Left ventricle myocardium inferior (tissue), 1 donor: ENCODE measurements at regions not wholly inside any gene's neighbourhood (a gene's known extent, or its start where the extent isn't known, plus 50 kb on each side); places are given as distances from the start of the nearest gene placed in this dataset.

Experiments
- DNase-seq: peaks from one replicate; pipeline ENCODE4 v3.0.0-alpha.2; 2020
- H3K27ac ChIP-seq: fragments of 200-600 bp; replicated peaks from 2 replicates; pipeline ENCODE4 v1.8.0; 2021
- H3K27me3 ChIP-seq: fragments of 200-600 bp; 2 replicates; pipeline ENCODE4 v1.8.0; 2021; ENCODE audit warnings: low read depth
- H3K36me3 ChIP-seq: fragments of 200-600 bp; 2 replicates; pipeline ENCODE4 v1.8.0; 2021
- H3K4me1 ChIP-seq: fragments of 200-600 bp; 2 replicates; pipeline ENCODE4 v1.8.0; 2021
- H3K4me3 ChIP-seq: fragments of 200-600 bp; 2 replicates; pipeline ENCODE4 v1.8.0; 2021; ENCODE audit warnings: mild to moderate bottlenecking, moderate library complexity
- H3K9me3 ChIP-seq: fragments of 200-600 bp; replicated peaks from 2 replicates; pipeline ENCODE4 v1.8.0; 2021
- CTCF ChIP-seq: fragments of 200-600 bp; IDR thresholded peaks from 2 replicates; pipeline ENCODE4 v1.8.0; 2021; ENCODE audit warnings: antibody characterized with exemption, mild to moderate bottlenecking, borderline replicate concordance
- intact Hi-C: fragments of 100-400 bp; cut with micrococcal nuclease; formaldehyde crosslinking; loops from one replicate; pipeline ENCODE4 v1.11.0; 2022
- donor health status: DM: no; HTN: yes; CAD: no; lungs with severe emphysema.

GRCh38 chr17:73703192-73703591 is 58.9 kb upstream of the SDK2 start:
- Histone ChIP-seq H3K4me1 (no peaks in the 10 kb centered on the region), H3K9me3 (peaks cover 13% of the 10 kb centered on the region), H3K4me3 (no peak overlapping the region), H3K27ac (no peak overlapping the region), H3K27me3 (peaks cover 85% of the 10 kb centered on the region), H3K36me3 (no peaks in the 10 kb centered on the region)
- no peak for TF ChIP-seq CTCF
- no peak for DNase-seq
- intact Hi-C loops, result no loop called here

- Histone ChIP-seq H3K27me3 (peaks cover 85% of the 10 kb centered on the region), H3K9me3 (peaks cover 13% of the 10 kb centered on the region), H3K27ac (no peak overlapping the region), H3K4me1 (no peaks in the 10 kb centered on the region), H3K4me3 (no peak overlapping the region), H3K36me3 (no peaks in the 10 kb centered on the region)
- no peak for DNase-seq
- no peak for TF ChIP-seq CTCF
- intact Hi-C loops, result no loop called here
Observed at GRCh38 chr17:73703917-73704316, 59.7 kb upstream of the SDK2 start.

- Histone ChIP-seq H3K4me1 (peaks cover 6% of the 10 kb centered on the region), H3K4me3 (no peak overlapping the region), H3K9me3 (peaks cover 13% of the 10 kb centered on the region), H3K36me3 (no peaks in the 10 kb centered on the region), H3K27ac (no peak overlapping the region), H3K27me3 (peaks cover 80% of the 10 kb centered on the region)
- no peak for DNase-seq
- intact Hi-C loops, result no loop called here
- no peak for TF ChIP-seq CTCF
Observed at GRCh38 chr17:73705594-73705993, 61.3 kb upstream of the SDK2 start.

GRCh38 chr17:73706428-73706827 is 62.2 kb upstream of the SDK2 start:
- peaks cover 80% of the 10 kb centered on the region for H3K27me3 ChIP-seq
- intact Hi-C loops, result no loop called here
- H3K36me3 ChIP-seq, result no peaks in the 10 kb centered on the region
- peaks cover 6% of the 10 kb centered on the region for H3K9me3 ChIP-seq
- no peak overlapping the region for H3K4me3 ChIP-seq
- DNase-seq, result no peak
- peaks cover 6% of the 10 kb centered on the region for H3K4me1 ChIP-seq
- TF ChIP-seq CTCF, result no peak
- no peak overlapping the region for H3K27ac ChIP-seq

GRCh38 chr17:73706858-73707257 is 62.6 kb upstream of the SDK2 start:
- no peak overlapping the region for H3K4me3 ChIP-seq
- H3K9me3 ChIP-seq, result peaks cover 6% of the 10 kb centered on the region
- no peak for TF ChIP-seq CTCF
- H3K36me3 ChIP-seq, result no peaks in the 10 kb centered on the region
- peaks cover 81% of the 10 kb centered on the region for H3K27me3 ChIP-seq
- no peak for DNase-seq
- H3K4me1 ChIP-seq, result peaks cover 6% of the 10 kb centered on the region
- H3K27ac ChIP-seq, result no peak overlapping the region
- intact Hi-C loops, result no loop called here

- Histone ChIP-seq H3K4me1 (peaks cover 6% of the 10 kb centered on the region), H3K36me3 (no peaks in the 10 kb centered on the region), H3K27me3 (peaks cover 85% of the 10 kb centered on the region), H3K4me3 (no peak overlapping the region), H3K9me3 (peaks cover 6% of the 10 kb centered on the region), H3K27ac (no peak overlapping the region)
- intact Hi-C loops, result no loop called here
- DNase-seq, result no peak
- no peak for TF ChIP-seq CTCF
Observed at GRCh38 chr17:73707358-73707757, 63.1 kb upstream of the SDK2 start.
